ENCODE measurements at regions not wholly inside any gene's neighbourhood (a gene's known extent, or its start where the extent isn't known, plus 50 kb on each side); places are given as distances from the start of the nearest gene placed in this dataset.

DNA sequence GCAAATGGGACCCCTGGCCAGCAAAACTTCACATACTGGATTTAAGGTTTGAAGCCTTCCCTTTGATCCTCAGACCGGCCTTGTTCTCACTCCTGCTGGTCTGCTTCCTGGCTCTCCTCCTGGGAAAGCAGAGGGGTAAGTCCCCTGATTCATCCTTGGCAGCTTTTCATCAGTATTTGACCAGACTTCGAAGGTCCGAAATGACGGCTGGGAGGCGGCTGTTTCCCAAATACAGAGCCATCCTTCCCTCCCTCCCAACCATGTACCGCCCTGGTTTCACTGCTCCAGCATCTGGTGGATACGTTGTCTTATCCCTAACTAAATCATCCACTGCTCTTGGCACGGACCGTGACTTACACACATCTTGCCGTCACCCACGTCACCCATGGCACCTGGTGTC is 265.5 kb downstream of the BCOR start:
- ATAC-seq (ENCODE audit: low read depth in 2 of 2) (no peak), DNase-seq (no peak)
- H3K27ac ChIP-seq (ENCODE audit: insufficient read depth, low read length, poor library complexity, severe bottlenecking), result no peak overlapping the region
- H3K27me3 ChIP-seq (ENCODE audit: control insufficient read depth, insufficient read depth, low read length), result no peaks in the 10 kb centered on the region
- Mint-ChIP-seq H3K4me1 (no peaks in the 10 kb centered on the region), H3K27ac (no peak overlapping the region), H3K9me3 (no peaks in the 10 kb centered on the region), H3K27me3 (no peaks in the 10 kb centered on the region), H3K4me3 (no peak overlapping the region), H3K36me3 (no peaks in the 10 kb centered on the region)
- no peaks in the 10 kb centered on the region for H3K9me3 ChIP-seq (ENCODE audit: control insufficient read depth in 2 of 2, low read length in 2 of 2)
- H3K36me3 ChIP-seq (ENCODE audit: control insufficient read depth, insufficient read depth, low read length), result no peaks in the 10 kb centered on the region
- H3K4me3 ChIP-seq (ENCODE audit: low read depth, low read length), result no peak overlapping the region
- no peaks in the 10 kb centered on the region for H3K4me1 ChIP-seq (ENCODE audit: control insufficient read depth, insufficient read depth, low read length, poor library complexity, severe bottlenecking)

DNA sequence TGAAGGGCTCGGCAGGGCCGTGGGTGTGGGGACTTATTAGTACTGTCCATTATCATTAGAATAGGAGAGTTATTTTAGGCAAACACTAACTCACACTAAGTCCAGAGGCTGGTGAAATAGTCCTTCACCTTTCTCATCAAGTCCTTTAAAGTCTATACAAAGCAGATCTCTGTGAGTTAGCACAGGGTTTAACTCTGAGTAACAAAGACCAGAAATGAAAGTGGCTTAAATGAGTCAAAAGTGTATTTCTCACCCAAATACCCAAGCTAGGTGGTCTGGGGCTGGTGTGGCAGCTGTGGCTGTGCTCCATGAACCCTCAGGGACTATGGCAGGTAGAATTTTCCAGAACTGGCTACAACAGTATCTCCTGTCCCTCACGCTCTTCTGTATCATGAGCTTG is 263.2 kb downstream of the BCOR start:
- no peaks in the 10 kb centered on the region for H3K4me1 ChIP-seq (ENCODE audit: control insufficient read depth, insufficient read depth, low read length, poor library complexity, severe bottlenecking)
- DNase-seq, result no peak
- Mint-ChIP-seq H3K4me3 (no peak overlapping the region), H3K36me3 (no peaks in the 10 kb centered on the region), H3K4me1 (no peaks in the 10 kb centered on the region), H3K27ac (no peak overlapping the region), H3K9me3 (no peaks in the 10 kb centered on the region), H3K27me3 (no peaks in the 10 kb centered on the region)
- H3K9me3 ChIP-seq (ENCODE audit: control insufficient read depth in 2 of 2, low read length in 2 of 2), result no peaks in the 10 kb centered on the region
- no peak overlapping the region for H3K27ac ChIP-seq (ENCODE audit: insufficient read depth, low read length, poor library complexity, severe bottlenecking)
- no peak for ATAC-seq (ENCODE audit: low read depth in 2 of 2)
- no peaks in the 10 kb centered on the region for H3K27me3 ChIP-seq (ENCODE audit: control insufficient read depth, insufficient read depth, low read length)
- H3K4me3 ChIP-seq (ENCODE audit: low read depth, low read length), result no peak overlapping the region
- H3K36me3 ChIP-seq (ENCODE audit: control insufficient read depth, insufficient read depth, low read length), result no peaks in the 10 kb centered on the region

DNA sequence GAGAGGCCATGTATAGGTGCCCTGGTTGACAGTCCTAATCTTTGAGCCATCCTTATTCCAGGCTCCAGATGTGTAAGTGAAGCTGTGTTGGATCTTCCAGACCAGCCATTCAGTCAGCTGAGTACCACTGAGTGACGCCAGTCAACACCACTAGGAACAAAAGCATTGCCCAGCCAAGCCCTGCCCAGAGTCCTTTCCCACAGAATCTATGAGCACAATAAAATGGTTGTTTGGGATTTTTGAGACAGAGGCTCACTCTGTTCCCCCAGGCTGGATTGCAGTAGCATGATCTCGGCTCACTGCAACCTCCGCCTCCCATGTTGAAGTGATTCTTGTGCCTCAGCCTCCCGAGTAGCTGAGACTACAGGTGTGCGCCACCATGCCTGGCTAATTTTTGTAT is 262.5 kb downstream of the BCOR start:
- no peaks in the 10 kb centered on the region for H3K9me3 ChIP-seq (ENCODE audit: control insufficient read depth in 2 of 2, low read length in 2 of 2)
- H3K27me3 ChIP-seq (ENCODE audit: control insufficient read depth, insufficient read depth, low read length), result no peaks in the 10 kb centered on the region
- no peaks in the 10 kb centered on the region for H3K36me3 Mint-ChIP-seq
- H3K4me1 ChIP-seq (ENCODE audit: control insufficient read depth, insufficient read depth, low read length, poor library complexity, severe bottlenecking), result no peaks in the 10 kb centered on the region
- no peak for DNase-seq
- no peak overlapping the region for H3K4me3 ChIP-seq (ENCODE audit: low read depth, low read length)
- no peak overlapping the region for H3K27ac Mint-ChIP-seq
- H3K27me3 Mint-ChIP-seq, result no peaks in the 10 kb centered on the region
- H3K4me3 Mint-ChIP-seq, result no peak overlapping the region
- no peak for ATAC-seq (ENCODE audit: low read depth in 2 of 2)
- H3K9me3 Mint-ChIP-seq, result no peaks in the 10 kb centered on the region
- no peaks in the 10 kb centered on the region for H3K36me3 ChIP-seq (ENCODE audit: control insufficient read depth, insufficient read depth, low read length)
- no peaks in the 10 kb centered on the region for H3K4me1 Mint-ChIP-seq
- H3K27ac ChIP-seq (ENCODE audit: insufficient read depth, low read length, poor library complexity, severe bottlenecking), result no peak overlapping the region

DNA sequence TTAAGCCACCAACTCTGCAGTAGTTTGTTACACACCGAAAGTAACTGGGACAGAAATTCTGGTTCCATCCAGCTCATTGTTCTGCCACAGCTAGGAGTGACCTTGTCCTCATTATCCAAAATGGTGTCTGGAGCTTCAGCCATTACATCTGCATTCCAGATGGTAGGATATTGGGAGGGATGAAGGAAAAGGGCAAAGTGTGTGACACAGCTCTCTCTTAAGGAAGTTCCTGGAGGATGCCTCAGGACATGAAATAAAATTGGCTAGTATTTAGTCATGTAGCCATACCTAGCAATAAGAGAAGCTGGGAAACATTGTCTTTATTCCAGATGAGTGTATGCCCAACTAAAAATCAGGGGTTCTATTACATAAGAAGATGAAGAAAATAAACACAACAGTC is 262.0 kb downstream of the BCOR start:
- Mint-ChIP-seq H3K4me3 (no peak overlapping the region), H3K9me3 (no peaks in the 10 kb centered on the region), H3K27me3 (no peaks in the 10 kb centered on the region)

DNA sequence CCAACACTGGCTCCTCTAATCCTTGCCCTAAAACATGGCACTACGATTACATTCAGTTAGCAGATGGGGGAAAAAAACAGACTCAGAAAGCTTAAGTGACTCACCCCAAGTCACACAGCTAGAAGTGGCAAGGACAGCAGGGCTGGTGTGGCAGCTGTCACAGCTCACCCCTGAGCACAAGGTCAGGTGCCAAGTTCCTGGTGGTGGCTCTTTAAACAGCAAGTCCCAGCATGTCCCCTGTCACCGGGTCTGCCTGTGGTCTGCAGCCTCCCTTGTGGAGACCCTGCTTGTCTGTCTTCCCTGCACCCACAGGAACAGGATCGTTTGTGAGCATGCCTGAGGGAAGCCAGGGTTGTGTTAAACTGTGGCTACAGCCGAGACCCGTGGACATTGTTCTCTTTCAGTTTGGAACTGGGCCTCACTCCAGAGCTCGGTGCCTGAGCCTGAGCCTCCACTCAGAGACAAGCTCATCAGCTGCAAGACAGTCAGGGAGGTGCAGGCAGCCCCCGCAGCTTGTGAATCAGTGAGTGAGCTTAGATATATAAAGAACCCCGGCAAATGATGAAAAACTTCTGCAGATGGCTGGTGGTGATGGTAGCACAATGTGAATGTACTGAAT is 260.8 kb downstream of the BCOR start:
- Mint-ChIP-seq H3K27me3 (no peaks in the 10 kb centered on the region), H3K9me3 (no peaks in the 10 kb centered on the region), H3K27ac (no peak overlapping the region), H3K4me3 (no peak overlapping the region), H3K36me3 (no peaks in the 10 kb centered on the region), H3K4me1 (no peaks in the 10 kb centered on the region)
- no peak overlapping the region for H3K4me3 ChIP-seq (ENCODE audit: low read depth, low read length)
- no peak overlapping the region for H3K27ac ChIP-seq (ENCODE audit: insufficient read depth, low read length, poor library complexity, severe bottlenecking)
- no peaks in the 10 kb centered on the region for H3K9me3 ChIP-seq (ENCODE audit: control insufficient read depth in 2 of 2, low read length in 2 of 2)
- ATAC-seq (ENCODE audit: low read depth in 2 of 2) (no peak), DNase-seq (no peak)
- no peaks in the 10 kb centered on the region for H3K27me3 ChIP-seq (ENCODE audit: control insufficient read depth, insufficient read depth, low read length)
- H3K36me3 ChIP-seq (ENCODE audit: control insufficient read depth, insufficient read depth, low read length), result no peaks in the 10 kb centered on the region
- H3K4me1 ChIP-seq (ENCODE audit: control insufficient read depth, insufficient read depth, low read length, poor library complexity, severe bottlenecking), result no peaks in the 10 kb centered on the region

More for the DNA sequence above, 262.0 kb downstream of the BCOR start:
- no peaks in the 10 kb centered on the region for H3K9me3 ChIP-seq (ENCODE audit: control insufficient read depth in 2 of 2, low read length in 2 of 2)
- no peaks in the 10 kb centered on the region for H3K4me1 ChIP-seq (ENCODE audit: control insufficient read depth, insufficient read depth, low read length, poor library complexity, severe bottlenecking)
- ATAC-seq (ENCODE audit: low read depth in 2 of 2) (no peak), DNase-seq (no peak)
- Mint-ChIP-seq H3K4me1 (no peaks in the 10 kb centered on the region), H3K27ac (no peak overlapping the region), H3K36me3 (no peaks in the 10 kb centered on the region)
- H3K36me3 ChIP-seq (ENCODE audit: control insufficient read depth, insufficient read depth, low read length), result no peaks in the 10 kb centered on the region
- no peaks in the 10 kb centered on the region for H3K27me3 ChIP-seq (ENCODE audit: control insufficient read depth, insufficient read depth, low read length)
- no peak overlapping the region for H3K27ac ChIP-seq (ENCODE audit: insufficient read depth, low read length, poor library complexity, severe bottlenecking)
- no peak overlapping the region for H3K4me3 ChIP-seq (ENCODE audit: low read depth, low read length)

DNA sequence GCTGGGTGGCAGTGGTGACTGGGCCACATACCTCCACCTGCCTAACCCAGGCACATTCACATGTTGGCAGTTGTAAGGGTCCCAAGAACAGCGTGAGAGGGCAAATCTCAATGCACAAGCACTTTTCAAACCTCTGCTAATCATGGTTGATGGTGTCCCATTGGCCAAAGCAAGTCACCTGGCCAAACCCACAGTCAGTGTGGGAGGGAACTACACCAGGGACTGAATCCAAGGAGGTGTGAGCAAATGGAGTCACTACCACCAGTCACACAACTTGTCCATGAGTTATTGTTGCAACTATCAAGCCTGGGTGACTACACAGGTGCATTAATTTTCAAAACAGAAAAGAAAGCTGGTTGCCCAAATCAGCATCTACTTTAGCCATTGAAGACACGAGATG is 260.1 kb downstream of the BCOR start:
- ATAC-seq (ENCODE audit: low read depth in 2 of 2), result no peak
- Mint-ChIP-seq H3K27me3 (no peaks in the 10 kb centered on the region), H3K4me1 (no peaks in the 10 kb centered on the region), H3K27ac (no peak overlapping the region), H3K36me3 (no peaks in the 10 kb centered on the region), H3K4me3 (no peak overlapping the region), H3K9me3 (no peaks in the 10 kb centered on the region)
- no peak overlapping the region for H3K27ac ChIP-seq (ENCODE audit: insufficient read depth, low read length, poor library complexity, severe bottlenecking)
- no peak for DNase-seq
- no peaks in the 10 kb centered on the region for H3K9me3 ChIP-seq (ENCODE audit: control insufficient read depth in 2 of 2, low read length in 2 of 2)
- no peaks in the 10 kb centered on the region for H3K36me3 ChIP-seq (ENCODE audit: control insufficient read depth, insufficient read depth, low read length)
- no peak overlapping the region for H3K4me3 ChIP-seq (ENCODE audit: low read depth, low read length)
- no peaks in the 10 kb centered on the region for H3K27me3 ChIP-seq (ENCODE audit: control insufficient read depth, insufficient read depth, low read length)
- H3K4me1 ChIP-seq (ENCODE audit: control insufficient read depth, insufficient read depth, low read length, poor library complexity, severe bottlenecking), result no peaks in the 10 kb centered on the region

DNA sequence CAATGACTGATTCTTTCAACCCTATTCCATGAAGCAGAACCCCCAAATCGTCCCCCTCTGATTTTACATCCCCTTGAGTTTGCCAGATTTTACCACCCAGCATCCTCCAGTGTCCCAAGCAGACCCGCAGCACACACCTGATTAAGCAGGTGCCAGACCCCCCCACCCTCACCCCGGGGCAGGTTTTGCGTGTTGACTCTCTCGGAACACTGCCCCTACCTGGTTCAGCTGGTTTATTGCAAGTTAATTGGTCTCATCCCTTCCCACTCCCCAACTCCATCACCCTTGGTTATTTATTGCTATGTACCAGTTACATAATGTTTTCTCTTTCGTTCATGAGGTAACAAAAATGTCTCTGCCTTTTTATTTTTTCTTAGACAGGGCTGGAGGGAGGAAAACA is 258.4 kb downstream of the BCOR start:
- H3K9me3 Mint-ChIP-seq, result no peaks in the 10 kb centered on the region
- no peak overlapping the region for H3K4me3 Mint-ChIP-seq
- Histone ChIP-seq H3K4me3 (ENCODE audit: low read depth, low read length) (no peak overlapping the region), H3K4me1 (ENCODE audit: control insufficient read depth, insufficient read depth, low read length, poor library complexity, severe bottlenecking) (no peaks in the 10 kb centered on the region), H3K27me3 (ENCODE audit: control insufficient read depth, insufficient read depth, low read length) (no peaks in the 10 kb centered on the region), H3K27ac (ENCODE audit: insufficient read depth, low read length, poor library complexity, severe bottlenecking) (no peak overlapping the region), H3K36me3 (ENCODE audit: control insufficient read depth, insufficient read depth, low read length) (no peaks in the 10 kb centered on the region), H3K9me3 (ENCODE audit: control insufficient read depth in 2 of 2, low read length in 2 of 2) (no peaks in the 10 kb centered on the region)
- H3K4me1 Mint-ChIP-seq, result no peaks in the 10 kb centered on the region
- no peaks in the 10 kb centered on the region for H3K27me3 Mint-ChIP-seq
- no peaks in the 10 kb centered on the region for H3K36me3 Mint-ChIP-seq
- DNase-seq (no peak), ATAC-seq (ENCODE audit: low read depth in 2 of 2) (no peak)
- H3K27ac Mint-ChIP-seq, result no peak overlapping the region

DNA sequence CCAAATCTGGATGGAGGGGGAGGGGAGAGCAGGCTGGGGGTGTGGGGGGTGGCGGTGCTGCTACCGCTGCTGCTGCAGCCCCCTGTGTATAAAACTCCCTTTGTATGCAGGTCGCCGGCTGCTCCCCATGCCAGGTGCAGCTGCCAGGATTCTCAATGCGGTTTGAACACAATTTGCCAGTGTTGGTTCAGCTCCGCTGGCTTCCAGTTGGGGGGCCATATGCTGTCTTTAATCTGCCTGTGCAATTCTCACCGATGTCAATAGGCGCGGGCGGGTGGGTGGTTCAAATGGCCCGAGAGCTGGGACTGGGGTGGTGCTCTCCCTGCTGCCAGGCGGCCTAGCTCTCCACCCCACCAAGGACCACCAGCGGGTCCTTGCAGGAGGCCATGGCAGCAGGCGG is 257.6 kb downstream of the BCOR start:
- H3K4me3 ChIP-seq (ENCODE audit: low read depth, low read length), result no peak overlapping the region
- Mint-ChIP-seq H3K27ac (no peak overlapping the region), H3K4me1 (no peaks in the 10 kb centered on the region), H3K27me3 (no peaks in the 10 kb centered on the region), H3K36me3 (no peaks in the 10 kb centered on the region), H3K4me3 (no peak overlapping the region), H3K9me3 (no peaks in the 10 kb centered on the region)
- ATAC-seq (ENCODE audit: low read depth in 2 of 2), result no peak
- H3K4me1 ChIP-seq (ENCODE audit: control insufficient read depth, insufficient read depth, low read length, poor library complexity, severe bottlenecking), result no peaks in the 10 kb centered on the region
- H3K27ac ChIP-seq (ENCODE audit: insufficient read depth, low read length, poor library complexity, severe bottlenecking), result no peak overlapping the region
- H3K27me3 ChIP-seq (ENCODE audit: control insufficient read depth, insufficient read depth, low read length), result no peaks in the 10 kb centered on the region
- no peak for DNase-seq
- no peaks in the 10 kb centered on the region for H3K9me3 ChIP-seq (ENCODE audit: control insufficient read depth in 2 of 2, low read length in 2 of 2)
- H3K36me3 ChIP-seq (ENCODE audit: control insufficient read depth, insufficient read depth, low read length), result no peaks in the 10 kb centered on the region

Measured in CD4-positive, CD25-positive, alpha-beta regulatory T cell (primary cell).